Inflammatory macrophage treated with lipopolysaccharide for 1 hour (primary cell): ENCODE measurements at regions not wholly inside any gene's neighbourhood (a gene's known extent, or its start where the extent isn't known, plus 50 kb on each side); places are given as distances from the start of the nearest gene placed in this dataset.

Experiments
- DNase-seq, 2 donors: peaks; one replicate each; pipeline ENCODE4 v3.0.0-alpha.2; 2020 to 2022

DNA sequence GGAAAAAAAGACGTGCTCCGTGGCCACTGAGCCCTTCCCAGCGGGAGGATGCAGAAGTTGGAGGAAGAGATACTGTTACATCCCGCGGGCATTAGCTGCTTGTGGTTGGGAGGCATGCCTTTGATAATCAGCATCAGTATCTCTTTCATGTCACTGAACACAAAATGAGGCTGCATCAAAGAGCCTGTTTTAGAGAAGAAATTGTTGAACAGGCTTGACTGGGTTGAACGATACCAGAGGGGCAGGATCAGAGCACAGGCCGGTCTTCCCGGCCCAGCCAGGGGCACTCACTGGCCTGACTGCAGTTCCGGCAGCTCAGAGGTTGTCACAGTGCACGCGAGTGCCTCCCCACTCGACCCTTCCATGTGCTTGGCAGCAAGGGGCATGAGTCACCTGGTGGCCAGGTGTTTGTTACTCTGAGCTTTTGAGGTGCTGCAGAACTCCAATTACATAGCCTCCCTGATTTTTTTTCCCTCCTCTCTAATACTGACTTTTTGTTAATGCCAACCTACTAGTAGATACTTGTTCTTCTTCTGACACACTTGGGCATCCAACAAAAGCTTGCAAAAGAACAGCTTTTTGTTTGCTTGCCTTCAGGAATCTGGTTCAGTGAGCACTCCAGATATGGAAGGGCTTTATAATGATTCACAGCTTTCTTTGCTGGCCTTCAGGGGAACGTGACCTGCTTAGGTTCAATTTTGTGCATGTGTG, 121.6 kb downstream of the VAPA start:
- DNase-seq = no peak

DNA sequence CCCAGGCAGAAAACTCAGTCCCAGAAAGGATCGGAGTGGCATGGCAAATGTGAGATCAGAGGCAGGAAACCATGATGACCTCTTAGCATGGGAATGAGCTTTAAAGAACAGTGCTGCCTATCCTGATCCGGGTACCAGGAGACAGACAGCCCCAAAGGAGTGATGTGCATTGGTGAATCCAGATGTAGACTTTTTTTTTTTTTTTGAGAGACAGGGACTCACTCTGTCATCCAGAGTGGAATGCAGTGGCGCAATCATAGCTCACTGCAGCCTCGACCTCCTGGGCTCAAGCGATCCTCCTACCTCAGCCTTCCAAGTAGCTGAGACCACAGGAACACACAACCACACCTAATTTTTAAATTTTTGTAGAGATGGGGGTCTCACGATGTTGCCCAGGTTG, 122.7 kb downstream of the VAPA start:
- no peak for DNase-seq

DNA sequence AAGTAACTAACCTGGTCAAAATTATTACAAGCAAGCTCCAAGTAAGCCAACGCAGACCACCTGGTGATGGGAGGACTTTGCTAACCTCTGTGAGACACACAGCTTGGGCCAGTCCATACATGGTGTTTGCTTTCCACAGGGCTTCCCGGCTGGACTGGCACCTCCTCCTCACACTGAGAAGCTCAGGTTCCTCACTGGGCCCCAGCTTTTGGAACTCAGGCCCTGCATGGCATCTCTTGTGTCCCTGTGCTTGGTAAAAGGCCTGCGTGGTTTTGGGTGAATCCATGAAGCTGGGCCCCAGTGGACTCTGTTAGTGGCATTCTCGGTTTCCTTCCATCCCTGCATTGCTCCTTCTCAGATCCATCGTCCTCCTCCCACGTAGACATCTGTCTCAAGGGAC, 123.4 kb downstream of the VAPA start:
- DNase-seq = no peak

DNA sequence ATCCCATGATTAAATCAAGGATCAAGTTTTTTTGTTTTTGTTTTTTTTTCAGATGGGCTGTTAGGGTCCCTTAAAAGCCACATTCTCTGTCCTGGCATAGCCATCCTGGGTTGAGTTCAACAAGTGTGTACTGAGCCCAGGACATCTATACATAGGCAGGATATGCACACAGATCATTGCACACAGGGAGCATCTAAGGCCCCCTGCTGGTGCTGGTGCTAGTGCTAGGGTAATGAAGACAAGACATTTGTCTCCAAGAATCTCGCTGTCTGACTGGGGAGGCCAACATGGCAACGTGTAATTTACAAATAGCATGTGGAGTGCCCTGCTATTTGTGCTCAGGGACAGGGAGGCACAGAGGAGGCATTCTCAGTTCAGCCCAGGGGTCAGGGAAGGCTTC, 124.5 kb downstream of the VAPA start:
- DNase-seq = no peak

DNA sequence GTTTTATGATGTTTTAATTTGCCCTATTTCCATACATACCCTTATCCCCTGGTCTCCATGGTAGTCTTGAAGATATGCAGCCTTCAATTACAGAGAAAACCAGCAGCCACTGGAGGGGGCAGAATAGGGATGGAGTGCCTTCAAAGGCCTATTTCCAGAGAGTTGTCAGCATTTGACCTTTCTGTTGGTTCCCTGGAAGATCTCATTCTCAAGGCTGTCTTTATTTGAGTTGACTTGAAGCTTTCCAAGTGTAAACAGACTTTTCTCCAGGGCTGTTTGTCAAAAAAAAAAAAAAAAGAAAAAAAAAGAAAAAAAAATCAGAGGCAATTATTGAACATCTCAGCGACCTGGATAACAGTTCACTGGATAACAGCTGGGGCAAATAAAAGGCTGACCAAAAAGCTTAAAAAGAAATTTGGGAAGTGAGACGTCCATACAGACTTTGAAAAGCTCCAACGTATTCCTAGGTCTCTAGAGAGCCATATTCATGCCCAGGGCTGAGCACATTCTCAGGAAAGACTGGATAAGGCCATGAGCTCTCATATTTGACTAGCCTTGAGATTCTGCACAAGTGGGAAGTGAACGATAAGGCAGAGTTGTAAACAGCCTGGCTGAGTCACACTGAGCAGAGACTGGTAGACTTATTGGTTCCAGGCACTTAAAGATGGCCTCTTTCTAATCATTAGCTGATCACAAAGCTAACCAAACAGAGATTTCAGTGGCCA, 126.6 kb downstream of the VAPA start:
- DNase-seq = no peak

DNA sequence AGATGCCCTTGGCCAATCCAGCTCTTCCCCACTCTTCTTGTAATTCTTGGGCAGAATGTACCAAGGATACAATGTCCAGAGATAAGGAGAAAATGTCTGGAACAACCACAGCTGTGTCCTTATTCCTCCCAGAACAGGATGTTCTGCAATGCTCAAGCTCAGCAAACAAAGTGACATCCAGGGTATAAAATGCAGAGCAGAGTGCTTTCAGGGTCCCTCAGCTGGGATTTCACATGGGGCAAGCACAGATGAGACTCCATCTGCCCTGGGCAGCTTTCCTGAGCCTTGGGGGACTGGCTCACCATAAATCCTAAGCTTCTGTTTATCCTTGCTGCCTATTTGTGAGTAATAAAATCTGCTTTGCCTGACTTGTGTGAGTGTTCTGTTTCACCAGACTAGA, 127.4 kb downstream of the VAPA start:
- no peak for DNase-seq

DNA sequence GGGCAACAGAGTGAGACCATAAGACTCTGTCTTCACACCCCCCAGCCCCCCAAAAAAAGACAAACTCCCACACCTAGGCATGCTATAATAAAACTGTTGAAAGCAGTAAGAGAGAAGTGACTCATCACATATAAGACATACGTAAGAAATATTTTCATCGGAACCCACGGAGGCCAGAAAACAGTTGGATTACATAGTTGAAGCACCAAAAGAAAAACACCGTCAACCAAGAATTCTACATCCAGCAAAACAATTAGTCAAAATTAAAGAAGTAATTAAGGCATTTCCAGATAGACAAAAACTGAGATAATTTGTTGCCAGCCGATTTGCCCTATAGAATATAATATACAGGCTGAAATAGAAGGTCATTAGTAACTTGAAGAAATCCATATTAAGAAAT, 128.7 kb downstream of the VAPA start:
- no peak for DNase-seq

DNA sequence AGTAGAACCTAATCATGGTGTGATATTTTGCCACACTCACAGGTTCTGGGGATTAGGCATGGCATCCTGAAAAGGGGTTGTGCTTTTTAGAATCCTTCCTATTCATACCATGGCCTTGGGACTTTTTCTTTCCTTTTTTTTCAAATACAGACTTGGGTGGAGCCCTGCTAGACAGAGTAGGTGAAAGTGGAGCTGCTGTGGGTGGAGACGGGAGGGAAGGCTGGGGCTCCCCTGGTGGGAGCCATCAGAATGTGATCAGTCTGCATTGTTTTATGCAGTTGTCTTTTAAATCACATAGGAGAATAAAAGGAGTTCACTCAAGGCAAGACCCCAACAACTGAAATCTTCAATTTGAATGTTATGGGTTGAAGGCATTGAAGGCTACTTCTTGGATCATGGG, 130.2 kb downstream of the VAPA start:
- peak in 1 of 2 donors; percentile 38 for DNase-seq

DNA sequence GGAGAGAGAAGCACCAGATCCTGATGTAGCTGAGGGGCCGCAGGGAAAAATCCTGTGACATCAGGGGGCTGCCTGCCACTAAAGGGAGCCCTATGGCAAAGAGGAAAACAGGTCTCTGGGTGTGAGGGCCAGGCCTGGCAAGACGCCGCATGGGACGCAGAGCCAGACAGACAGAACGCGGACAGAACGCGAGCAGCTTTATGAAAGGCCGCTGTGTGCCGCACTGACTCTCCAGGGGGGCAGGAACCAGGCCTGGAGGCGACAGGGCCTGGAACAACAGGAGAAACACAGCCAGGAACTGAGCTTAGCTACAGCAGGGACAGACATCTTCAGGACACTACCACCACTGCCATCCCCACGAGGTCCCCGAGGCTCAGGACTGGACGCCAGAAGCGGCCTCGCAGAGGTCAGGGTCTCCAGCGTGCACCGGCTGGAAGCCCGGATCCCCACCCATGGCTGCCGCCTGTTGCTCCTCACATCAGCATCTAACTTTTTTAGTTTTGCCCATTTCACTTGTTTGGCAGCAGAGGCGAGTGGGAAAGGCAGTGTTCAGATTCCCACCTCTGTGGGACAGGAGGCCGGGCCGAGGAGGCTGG, 131.6 kb downstream of the VAPA start:
- DNase-seq = no peak

DNA sequence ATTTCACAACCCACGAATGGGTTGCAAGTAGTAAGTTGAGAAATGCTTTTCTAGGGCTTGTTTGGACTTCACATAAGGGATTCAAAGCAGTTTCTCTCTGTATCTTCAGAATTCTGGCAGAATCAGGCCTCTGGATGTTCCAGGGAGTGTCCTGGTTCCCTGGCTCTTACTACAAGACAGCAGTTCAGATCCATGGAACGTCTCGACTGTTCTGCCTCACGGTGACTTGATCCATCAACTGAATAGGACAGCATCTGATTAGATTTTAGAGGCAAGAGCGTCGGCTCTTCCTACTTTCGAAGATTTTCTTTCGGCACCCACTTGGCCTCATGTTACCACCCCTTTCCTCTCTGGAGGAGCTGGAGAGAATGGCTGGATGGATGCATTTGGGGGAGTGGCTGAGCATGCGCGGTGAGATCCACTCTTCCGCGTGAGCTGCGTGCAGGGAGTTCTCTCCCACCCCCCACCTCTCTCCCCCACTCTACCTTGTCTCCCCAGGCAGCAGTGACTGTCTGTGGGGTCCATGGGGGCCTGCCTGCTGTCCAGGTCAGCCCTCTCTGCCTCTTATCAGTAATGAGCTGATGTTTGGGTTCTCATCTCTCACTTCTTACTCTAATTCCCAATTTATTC, 132.5 kb downstream of the VAPA start:
- DNase-seq = no peak

DNA sequence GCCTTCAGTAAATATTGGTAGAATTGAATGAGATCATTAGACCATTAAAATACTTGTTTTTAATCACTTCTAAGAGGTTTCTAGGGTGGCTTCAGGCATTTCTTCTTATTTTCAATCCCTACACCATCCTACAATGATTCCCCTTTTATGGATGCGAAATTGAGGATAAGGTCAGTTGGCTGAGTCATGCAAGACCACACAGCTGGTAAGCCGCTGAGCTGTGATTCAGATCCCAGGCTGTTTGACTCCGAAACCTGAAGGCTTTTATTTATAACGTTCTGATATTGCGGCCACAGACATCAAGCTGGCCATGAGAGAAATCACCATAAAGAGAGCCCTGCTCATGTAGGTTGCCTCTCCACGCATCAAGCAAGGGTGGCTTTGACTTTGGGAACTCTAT, 133.4 kb downstream of the VAPA start:
- no peak for DNase-seq

DNA sequence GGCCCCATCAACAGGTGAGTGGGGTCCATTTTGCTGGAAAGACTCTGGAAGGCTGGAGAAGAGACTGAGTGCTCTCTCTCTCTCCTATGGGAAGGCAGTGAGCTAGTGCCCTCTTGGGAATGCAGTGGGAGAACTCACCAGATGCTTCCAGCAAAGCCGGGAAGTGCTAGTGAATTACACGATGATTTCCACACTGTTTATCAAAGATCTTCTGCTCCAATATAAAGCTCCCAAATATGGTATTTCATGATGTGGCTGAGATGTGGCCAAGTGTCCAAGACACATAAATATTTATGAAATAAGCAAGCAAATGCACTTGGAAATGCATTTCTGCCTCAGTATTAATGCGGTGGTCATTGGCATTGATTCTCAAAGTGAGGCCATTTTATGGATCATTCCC, 135.9 kb downstream of the VAPA start:
- no peak for DNase-seq

DNA sequence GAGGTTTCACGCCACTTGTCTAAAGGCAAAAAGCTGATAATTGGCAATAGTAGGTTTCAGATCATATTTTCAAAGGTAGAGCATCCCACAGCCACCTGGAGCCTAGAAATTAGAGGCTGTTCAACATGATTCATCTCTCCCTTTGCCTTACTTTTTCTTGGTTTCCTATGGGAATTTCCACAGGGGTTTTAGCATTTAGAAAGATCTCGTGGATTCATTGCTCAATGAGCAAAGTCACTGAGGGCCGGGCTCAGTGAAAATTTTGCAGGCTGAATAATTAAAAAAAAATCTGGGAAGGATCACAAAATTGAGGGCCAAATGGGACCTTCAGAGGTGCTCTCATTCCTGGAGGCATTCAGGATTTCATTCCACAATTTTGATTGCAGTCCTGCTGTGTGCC, 137.1 kb downstream of the VAPA start:
- peak in 1 of 2 donors; percentile 46 for DNase-seq

DNA sequence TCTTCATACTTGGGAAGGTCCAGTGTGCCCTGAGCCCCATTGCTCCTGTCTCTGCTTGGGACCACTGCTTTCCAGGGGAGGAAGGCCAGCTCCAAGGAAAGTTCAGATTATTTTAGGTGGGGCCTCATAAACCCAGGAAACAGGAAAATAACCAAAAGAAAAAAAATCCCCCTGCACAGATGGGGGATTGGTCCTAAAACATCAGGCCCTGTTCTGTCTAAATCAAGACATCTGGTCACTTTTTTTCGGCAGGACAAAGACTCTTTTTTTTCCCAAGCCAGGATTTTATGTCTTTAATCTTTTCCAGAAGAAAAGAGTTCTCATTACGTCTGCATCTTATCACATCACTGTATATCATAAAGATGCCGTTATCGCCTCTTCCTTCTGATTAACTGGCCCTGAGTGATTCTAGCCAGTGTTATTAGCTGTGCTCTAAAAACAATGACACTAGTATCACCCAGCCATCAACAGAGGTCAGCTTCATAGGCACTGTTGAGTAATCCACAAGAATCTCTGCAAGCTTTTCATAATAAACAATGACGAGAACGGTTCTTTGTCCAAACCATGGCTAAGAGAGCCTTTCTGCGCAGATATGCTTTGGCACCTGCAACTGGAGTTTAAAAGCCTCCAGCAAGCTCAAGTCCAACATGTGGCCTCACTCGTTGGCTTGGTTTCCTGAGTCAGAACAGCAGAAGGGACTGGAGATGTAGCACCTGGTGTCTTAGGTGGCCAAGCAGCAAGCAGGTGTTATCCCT, 138.2 kb downstream of the VAPA start:
- no peak for DNase-seq

DNA sequence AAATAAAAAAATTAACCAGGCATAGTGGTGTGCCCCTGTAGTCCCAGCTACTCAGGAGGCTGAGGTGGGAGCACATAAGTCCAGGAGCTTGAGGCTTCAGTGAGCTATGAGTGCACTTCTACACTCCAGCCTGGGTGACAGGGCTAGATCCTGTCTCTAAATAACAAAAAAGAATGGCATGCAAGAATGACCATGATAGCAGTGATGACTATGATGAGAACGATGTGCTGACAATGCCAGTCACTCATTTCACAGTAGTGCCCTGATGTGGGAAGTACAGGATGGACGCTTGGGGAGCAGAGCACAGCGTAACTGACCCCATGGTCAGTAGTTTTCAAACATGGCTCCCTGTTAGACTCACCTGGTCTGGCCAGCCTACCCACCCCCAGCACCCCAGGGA, 139.1 kb downstream of the VAPA start:
- DNase-seq = no peak

DNA sequence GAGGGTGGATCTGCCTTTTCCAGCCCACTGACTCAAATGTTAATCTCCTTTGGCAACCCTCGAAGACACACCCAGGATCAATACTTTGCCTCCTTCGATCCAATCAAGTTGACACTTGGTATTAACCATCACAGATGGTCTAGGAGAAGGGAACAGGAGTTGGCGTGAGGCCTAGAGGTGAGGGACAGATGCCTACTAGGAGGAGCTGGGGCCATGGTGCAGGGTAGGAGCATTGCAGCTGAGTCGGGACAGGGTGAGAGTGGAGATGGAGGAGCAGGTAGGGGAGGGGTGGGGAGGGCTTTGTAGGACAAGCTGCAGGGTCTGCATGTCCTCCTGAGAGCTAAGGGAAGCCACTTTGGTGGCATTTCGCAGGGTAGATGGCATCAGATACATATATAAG, 140.0 kb downstream of the VAPA start:
- no peak for DNase-seq

DNA sequence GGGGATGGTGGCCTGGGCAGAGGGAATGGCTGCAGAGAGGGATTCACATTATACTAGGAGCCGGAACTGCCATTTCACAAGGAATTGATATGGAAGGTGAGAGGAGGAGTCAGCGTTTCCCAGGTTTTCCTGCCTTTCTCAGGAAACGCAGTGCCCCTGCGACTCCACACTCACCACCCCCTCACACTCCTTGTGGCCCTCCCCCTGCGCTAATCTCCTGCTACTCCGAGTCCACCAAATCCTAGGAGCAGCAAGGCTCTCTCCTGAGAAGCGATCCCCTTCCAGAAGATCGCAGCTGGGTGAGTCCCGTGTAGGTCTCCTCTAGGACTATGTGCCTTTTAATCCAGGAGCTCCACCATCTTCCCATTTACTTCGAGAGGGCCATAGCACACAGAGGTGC, 140.6 kb downstream of the VAPA start:
- DNase-seq = no peak

DNA sequence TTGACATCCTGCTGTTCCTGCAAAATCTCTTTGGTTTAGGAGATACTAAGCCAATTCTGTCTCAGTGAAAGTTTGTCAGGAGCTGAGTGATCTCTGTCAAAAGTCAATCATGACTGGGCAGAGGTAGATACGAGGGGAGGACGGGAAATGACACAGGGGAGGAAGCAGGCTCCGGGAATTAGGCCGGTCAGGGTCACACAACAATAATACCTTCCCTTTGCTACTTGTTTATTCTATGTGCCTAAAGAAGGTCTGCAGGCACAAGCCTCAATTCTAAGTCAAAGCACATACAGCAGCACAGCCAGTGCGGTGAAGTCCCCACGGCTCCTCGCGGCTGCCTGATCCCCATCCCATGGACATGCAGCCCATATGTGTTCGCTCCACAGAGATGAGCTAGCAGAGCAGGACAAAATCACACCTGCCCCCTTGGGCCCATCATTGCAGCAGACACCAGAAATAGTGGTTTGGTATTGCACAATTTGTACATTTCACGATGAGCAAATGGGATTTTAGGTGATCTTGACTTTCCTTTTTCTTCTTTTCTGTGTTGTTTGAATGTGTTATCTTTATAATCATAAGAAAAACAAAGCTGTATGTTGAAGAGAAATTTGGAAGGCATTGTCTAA, 141.4 kb downstream of the VAPA start:
- no peak for DNase-seq

DNA sequence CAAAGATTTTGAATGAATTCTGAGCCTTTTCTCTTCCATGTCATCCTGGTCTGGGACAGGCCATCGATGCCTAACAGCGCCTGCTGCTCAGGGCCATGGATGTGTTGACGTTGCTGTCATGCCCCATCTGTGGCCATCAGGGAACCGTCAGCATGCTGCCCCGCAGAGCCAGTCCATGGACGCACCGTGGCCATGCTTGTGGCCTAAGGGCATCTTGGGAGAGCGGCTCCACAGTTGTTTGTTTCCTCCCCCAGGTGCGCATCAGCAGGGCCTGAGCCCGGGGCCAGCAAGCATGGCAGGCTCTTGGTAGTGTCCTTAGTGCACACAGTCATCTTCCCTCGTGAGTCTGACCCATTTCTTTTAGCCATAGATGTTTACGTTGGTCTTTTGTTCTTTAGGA, 142.7 kb downstream of the VAPA start:
- DNase-seq = no peak

DNA sequence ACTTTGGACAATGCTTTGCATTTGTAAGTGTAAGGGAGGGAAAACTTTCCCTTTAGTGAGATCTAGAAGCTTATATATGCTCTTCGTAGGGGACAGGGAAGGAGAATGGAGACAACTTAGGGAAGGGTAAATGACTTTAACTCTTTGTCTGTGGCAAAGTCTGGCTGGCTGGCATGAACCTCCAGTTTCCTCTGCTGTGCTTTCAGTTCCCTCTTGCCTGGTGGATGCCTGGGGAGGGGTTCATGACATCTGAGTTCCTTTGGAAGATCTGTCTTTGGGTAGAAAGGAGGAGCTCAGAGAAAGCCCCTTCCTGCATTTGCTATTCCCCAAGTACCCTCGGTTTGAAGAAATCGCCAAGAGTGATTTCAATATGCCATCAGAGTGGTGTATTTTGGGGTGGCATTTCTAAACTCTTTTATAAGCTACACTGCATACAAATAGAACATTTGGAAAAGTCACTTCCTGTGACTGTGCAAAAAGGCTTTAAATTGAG, 143.6 kb downstream of the VAPA start:
- DNase-seq = peak; percentile 59 to 67

DNA sequence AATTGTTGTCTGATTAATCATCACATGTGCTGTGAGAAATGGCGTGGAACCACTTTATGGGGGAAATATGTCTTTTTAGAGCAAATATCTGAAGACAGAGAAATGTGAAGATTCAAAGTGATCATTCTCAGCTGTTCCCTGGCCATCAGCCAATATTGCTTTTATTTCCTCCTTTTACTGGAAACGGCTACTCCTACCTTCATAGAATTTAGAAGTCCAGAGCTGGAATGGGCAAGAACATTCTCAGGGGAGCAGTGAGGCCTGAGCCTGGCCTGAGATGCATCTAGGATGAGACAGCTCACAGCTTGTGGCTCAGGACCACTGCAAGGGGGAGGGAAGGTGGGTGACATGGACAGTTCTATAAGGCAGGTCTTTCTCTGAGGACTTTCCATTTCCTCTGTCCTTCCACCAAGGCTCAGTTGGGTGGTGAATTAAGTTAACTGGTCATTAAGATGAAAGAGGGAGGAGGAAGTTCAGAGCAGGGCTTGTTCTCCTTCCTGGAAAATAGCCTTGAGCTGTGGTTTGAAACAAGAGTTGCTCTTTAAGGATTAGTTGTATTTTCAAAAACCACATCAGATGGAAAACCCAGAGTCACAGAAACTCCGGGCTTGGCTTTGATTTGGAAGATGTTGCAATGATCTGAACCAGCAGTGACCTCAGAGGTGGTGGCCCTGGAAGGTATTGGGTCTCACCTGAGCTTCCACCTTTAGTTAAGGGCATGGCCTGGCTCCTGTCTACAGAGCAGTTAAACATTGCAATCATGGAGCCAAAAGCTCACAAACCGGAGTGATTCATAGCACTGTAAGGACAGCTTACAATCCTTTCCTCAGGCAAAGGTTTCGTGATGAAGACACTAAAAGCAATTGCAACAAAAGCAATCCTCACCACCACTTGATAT, 144.3 kb downstream of the VAPA start:
- DNase-seq = peak; percentile 75 to 76
